GM19467 (cell line): ENCODE measurements at regions not wholly inside any gene's neighbourhood (a gene's known extent, or its start where the extent isn't known, plus 50 kb on each side); places are given as distances from the start of the nearest gene placed in this dataset.
A peak's percentile ranks its signal among the peaks of the same experiment; 100 is the strongest.

ENCODE experiments used
- ATAC-seq: cut with Tn5 transposase; IDR thresholded peaks from one replicate; pipeline ENCODE4 v1.9.1; 2021; ENCODE audit warnings: mild to moderate bottlenecking, moderate library complexity; ENCODE audit not compliant: unreplicated experiment

GRCh38 chr15:70337277-70338186, 239.8 kb upstream of the TLE3 start:
- ATAC-seq, result no peak

DNA sequence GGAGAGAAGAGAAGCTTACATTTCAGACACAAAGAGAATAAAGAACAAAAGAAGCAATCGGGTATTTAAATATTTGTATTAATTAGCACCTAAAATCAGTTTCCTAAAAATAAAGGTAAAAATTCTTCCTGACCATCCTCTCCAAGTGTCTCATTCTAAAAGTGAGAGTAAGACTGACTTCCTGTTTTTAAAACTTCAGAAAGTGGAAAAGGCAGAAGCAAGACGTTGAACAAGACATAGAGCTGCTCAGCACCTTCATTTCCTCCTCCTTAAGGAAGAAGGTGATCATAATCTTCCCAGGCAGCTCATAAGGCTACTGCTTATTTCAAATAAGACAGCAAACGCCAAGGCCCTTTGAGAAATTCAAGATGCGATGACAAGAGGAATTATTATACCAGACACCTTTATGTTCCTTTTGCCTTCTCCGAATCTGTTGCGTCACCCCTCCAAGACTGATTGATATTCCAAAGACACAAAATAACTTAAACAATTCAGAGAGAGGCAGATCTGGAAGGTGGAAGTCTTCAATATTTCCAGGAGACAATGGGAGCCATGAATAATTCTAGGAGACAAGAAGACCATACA, 238.8 kb upstream of the TLE3 start:
- no peak for ATAC-seq

DNA sequence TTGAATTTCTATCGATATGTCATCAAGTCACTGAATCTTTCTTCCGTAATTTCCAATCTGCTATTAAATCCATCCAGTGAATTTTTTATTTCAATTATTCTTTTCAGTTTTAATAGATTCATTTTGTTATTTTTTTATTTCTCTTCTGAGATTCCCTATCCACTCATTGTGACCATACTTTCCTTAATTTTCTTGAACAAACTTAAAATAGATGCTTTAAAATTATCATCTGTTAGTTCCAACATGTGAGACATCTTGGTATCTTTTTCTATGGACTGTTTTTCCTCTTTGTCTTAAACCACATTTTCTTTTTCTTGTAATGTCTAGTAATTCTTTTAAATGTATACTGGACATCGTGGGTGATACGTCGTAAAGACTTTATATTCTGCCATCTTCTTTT, 236.6 kb upstream of the TLE3 start:
- no peak for ATAC-seq

GRCh38 chr15:70329179-70329578, 231.5 kb upstream of the TLE3 start:
- ATAC-seq, result no peak

- ATAC-seq, result no peak
Observed at GRCh38 chr15:70328679-70329115, 231.0 kb upstream of the TLE3 start.

DNA sequence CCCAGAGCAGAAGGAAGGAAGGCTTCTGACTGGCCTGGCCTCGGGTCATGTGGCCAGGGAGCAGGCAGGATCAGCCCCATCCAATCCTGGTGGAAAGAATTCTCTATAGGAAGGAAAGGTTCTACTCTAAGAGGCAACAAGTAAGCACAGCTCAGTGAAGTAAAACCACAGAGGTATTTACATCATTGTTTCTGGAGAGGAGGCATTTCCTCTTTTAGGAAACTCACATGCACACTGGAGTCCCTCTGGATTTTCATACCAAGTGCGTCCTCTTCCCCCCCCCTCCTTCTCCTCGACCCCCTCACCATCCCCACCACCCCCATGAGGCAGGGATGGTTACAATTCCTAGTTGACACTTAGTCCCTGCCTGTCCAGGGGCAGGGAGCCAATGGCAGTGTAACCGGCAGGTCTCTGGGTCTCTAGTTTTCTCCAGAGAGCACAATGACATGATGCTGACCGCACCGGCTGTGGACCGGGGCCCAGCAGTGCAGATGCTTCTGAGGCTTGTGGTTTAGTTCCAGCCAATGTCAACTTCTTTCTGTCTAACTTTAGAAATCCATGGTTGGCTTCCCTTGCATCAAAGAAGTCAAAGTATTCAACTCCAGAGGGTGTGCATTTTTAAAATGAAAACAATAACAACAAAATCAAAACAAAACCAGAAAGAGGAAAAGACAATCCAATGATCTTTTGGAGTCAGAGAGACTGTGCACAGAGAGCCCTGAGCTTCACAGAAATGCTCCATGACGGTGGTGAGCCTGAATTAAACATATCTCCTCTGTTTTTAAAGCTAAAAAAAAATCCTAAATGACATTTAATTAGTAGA, 230.3 kb upstream of the TLE3 start:
- ATAC-seq, result no peak

- ATAC-seq, result no peak
Observed at GRCh38 chr15:70327328-70327855, 229.7 kb upstream of the TLE3 start.

DNA sequence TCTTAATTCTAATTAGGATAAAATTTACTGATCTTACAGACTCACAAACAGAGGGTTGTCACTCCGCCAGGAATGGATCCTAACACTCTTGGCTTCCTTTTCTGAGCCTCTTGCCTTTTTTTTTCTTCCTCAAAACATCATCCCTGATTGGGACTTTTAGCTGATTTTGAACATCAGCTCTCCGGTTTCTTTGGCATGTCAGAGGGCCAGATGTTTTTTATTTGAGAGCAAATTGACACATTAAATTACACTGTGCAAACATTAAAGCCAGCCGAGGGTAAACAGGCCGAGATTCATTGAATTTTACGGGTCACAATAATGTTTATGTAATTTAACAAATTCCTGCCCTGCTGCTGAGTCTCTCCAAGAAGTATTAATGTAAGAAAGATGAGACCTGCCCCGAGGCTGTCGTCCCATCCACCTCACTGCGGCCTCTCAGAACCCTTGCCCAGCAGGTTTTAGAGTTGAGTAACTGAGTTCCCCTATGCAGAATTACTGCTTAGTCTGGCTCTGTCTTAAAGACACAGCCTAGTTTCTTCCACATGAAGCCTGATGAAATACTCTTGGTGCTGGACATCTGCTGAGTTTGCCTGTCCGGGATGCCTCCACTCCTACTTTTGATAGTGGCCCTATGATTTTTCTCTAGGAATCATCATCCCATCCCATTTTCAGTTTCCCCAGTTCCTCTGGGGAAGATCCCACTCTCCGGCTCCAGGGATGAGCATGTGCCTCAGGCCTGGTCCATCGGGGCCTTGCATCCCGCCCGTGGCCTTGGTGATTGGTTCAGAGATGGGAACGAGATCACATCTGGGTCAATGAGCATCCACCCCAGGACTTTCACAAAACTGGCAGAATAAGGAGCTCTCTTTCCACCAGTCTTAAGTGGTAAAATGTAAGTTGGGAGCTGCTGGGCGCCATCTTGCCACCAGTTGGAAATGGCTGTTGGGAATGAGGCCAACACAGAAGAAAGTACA, 226.6 kb upstream of the TLE3 start:
- no peak for ATAC-seq

DNA sequence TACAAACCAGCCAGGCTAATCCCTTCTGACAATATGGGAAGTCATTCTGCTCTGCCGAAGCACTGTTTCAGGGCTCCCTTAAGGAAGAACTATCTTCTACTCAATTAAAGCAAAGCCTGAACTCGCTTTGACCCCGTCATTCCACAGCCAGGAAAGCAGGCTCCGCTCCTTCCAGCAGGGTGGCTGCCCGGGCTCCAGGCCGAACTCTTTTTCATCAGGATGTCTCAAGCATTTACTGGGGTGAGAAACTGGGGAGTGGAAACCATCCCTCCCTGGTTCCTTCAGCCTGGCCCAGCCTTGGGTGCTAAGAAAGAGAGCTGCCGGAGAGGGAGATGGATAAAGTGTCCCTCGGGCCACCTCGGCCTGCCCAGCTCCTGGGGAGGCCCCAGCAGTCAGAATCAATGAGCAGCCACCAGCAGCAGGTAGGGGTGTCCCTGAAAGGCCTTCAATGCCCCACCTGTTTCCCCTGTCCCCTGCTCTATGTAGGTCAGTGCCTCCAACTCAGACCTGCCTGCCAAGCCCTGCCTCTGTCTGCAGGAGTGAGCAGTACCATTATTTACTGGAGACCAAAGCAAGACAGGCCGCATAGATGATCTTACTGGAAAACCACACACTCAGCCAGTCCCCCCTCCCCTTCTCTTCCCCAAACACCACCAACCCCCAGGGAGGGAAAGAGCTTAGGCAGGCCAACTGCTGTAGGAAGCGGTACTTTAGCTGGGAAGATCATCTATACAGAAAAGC, 225.6 kb upstream of the TLE3 start:
- ATAC-seq, result no peak

- no peak for ATAC-seq
Observed at GRCh38 chr15:70322051-70322668, 224.4 kb upstream of the TLE3 start.

DNA sequence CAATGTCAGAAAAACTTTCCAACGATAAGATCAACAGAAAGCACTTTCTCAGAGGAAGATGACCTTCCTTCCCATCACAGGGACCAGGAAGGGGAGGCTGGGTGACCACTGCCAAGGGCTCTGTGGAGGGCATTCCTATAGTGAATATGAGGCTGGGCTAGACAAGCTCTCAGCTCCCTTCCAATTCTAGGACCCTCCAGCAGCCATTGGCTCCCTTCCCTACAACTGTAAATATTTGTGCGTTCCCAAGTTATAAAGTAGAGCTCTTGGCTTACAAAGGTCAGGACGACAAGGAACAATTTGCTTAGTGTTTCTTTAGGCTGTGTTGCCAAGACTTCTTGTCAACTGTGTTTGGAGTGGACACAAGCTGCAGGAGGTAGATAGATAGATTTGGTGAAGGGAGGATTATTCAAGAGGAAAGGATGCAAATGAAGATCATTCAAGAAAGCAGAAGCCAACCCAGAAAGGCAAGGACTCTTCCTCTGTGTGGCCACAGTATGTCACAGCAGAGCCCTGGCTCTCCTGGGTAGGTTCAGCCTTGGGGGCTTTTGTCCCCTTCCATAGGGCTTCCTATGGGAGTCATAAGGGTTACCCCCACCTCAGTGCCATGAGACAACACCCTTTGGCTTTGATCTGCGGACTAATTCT, 223.6 kb upstream of the TLE3 start:
- ATAC-seq, result no peak

GRCh38 chr15:70320482-70320881, 222.8 kb upstream of the TLE3 start:
- no peak for ATAC-seq

DNA sequence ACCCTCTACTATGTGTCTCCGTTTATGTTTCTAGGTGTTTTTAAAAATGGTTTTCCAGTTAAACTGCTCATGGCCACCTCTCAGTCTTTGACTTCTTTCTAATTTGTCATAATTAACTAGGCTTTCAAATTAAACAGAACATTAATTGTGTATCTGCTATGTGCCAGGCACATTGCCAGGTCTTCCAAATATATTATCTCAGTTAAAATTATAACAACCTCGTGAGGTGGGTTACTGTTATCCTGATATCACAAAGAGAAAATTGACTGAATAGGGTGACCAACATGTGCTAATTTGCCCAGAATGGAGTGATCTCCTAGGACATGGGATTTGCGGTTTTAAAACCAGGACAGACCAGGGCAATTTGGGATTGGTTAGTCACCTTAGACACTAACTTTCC, 222.4 kb upstream of the TLE3 start:
- no peak for ATAC-seq

DNA sequence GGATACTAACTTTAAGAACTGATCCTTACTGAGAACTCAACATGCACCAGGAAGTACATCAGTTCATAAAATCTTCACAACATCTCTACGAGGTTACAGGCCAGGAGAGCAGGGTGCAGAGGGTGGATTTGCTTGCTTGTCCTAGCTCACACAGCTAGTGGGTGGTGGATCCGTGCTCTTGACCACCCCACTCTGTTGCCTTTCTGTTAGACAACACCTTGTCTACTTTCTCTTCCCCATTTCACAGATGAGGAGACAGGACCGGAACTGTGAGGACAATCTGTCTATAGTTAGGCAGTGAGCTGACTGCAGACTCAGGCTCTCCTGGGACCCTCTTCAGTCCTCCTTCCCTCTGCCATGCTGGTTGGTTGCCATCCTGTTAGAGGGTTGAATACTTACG, 221.7 kb upstream of the TLE3 start:
- ATAC-seq, result peak; percentile 78

GRCh38 chr15:70318594-70319465, 221.1 kb upstream of the TLE3 start:
- peak; percentile 28 for ATAC-seq

- no peak for ATAC-seq
Observed at GRCh38 chr15:70316059-70316600, 218.4 kb upstream of the TLE3 start.

GRCh38 chr15:70315431-70315830, 217.7 kb upstream of the TLE3 start:
- no peak for ATAC-seq
